WTC11 (cell line): ENCODE measurements at regions not wholly inside any gene's neighbourhood (a gene's known extent, or its start where the extent isn't known, plus 50 kb on each side); places are given as distances from the start of the nearest gene placed in this dataset.

Experiments
- CBFB ChIP-seq: sonication (generic); formaldehyde crosslinking; IDR thresholded peaks from 2 replicates; pipeline ENCODE4 v1.8.1; 2022; ENCODE audit warnings: mild to moderate bottlenecking, low read depth, missing genetic modification reagents
- CREM ChIP-seq: sonication (generic); formaldehyde crosslinking; IDR thresholded peaks from 2 replicates; pipeline ENCODE4 v1.8.1; 2022; ENCODE audit warnings: mild to moderate bottlenecking, missing genetic modification reagents, moderate library complexity
- E2F4 ChIP-seq: sonication (generic); formaldehyde crosslinking; IDR thresholded peaks from 2 replicates; pipeline ENCODE4 v1.8.1; 2022; ENCODE audit warnings: low read depth, mild to moderate bottlenecking, moderate library complexity, missing genetic modification reagents, borderline replicate concordance
- ELF4 ChIP-seq: sonication (generic); formaldehyde crosslinking; IDR thresholded peaks from 2 replicates; pipeline ENCODE4 v1.8.1; 2022; ENCODE audit warnings: low read depth, mild to moderate bottlenecking, moderate library complexity, missing genetic modification reagents
- HMGXB4 ChIP-seq: sonication (generic); formaldehyde crosslinking; IDR thresholded peaks from 2 replicates; pipeline ENCODE4 v1.8.1; 2023; ENCODE audit warnings: mild to moderate bottlenecking, moderate library complexity, missing genetic modification reagents
- KAT7 ChIP-seq: sonication (generic); formaldehyde crosslinking; IDR thresholded peaks from 2 replicates; pipeline ENCODE4 v1.8.1; 2023; ENCODE audit warnings: missing genetic modification reagents, mild to moderate bottlenecking, borderline replicate concordance
- RELA ChIP-seq: sonication (generic); formaldehyde crosslinking; IDR thresholded peaks from 2 replicates; pipeline ENCODE4 v1.8.1; 2022; ENCODE audit warnings: missing genetic modification reagents, mild to moderate bottlenecking, borderline replicate concordance
- TCF7 ChIP-seq: sonication (generic); formaldehyde crosslinking; IDR thresholded peaks from 2 replicates; pipeline ENCODE4 v1.8.0; 2022; ENCODE audit warnings: mild to moderate bottlenecking, low read depth, missing genetic modification reagents, moderate library complexity
- TEAD4 ChIP-seq: sonication (generic); formaldehyde crosslinking; IDR thresholded peaks from 2 replicates; pipeline ENCODE4 v1.8.0; 2022; ENCODE audit warnings: mild to moderate bottlenecking, missing genetic modification reagents
- USF1 ChIP-seq: sonication (generic); formaldehyde crosslinking; IDR thresholded peaks from 2 replicates; pipeline ENCODE4 v1.8.0; 2022; ENCODE audit warnings: mild to moderate bottlenecking, missing genetic modification reagents
- ZNF138 ChIP-seq: sonication (generic); formaldehyde crosslinking; conservative IDR thresholded peaks from 2 replicates; pipeline ENCODE4 v1.8.1; 2022; ENCODE audit warnings: mild to moderate bottlenecking, moderate library complexity, missing genetic modification reagents
- TF ChIP-seq, protein P1 (sequence below): sonication (generic); formaldehyde crosslinking; IDR thresholded peaks from 2 replicates; pipeline ENCODE4 v1.8.0; 2022; ENCODE audit warnings: mild to moderate bottlenecking, missing genetic modification reagents
- TF ChIP-seq, protein P2 (sequence below): fragments of 200-600 bp; IDR thresholded peaks from 2 replicates; pipeline ENCODE4 v1.8.0; 2022; ENCODE audit warnings: antibody characterized with exemption
- TF ChIP-seq, protein P3 (sequence below): sonication (generic); formaldehyde crosslinking; IDR thresholded peaks from 2 replicates; pipeline ENCODE4 v1.8.1; 2023; ENCODE audit warnings: mild to moderate bottlenecking, missing genetic modification reagents, moderate library complexity

DNA sequence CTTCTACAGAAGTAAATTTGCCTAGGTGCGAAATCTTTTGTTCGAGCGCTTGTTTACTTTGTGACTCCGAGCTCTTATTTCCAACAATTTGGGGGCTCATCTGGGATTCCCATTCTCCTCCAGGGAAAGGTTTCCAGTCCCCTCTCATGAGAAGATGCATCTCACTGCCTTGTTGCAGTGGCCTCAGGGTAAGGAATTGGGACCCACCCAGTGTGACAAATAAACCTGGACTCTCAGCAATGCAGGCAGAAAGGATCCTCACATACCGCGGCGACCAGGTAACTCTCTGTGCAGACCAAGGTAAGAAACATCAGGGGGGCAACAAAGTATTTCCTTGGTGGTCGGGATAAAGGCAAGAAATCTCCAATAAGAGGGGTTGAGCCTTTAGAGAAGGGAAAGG, 1169.3 kb downstream of the DSC3 start:
- TF ChIP-seq TCF7 (no peak), USF1 (CRISPR knock-in tag) (no peak), CBFB (no peak), CREM (CRISPR knock-in tag) (no peak), E2F4 (CRISPR knock-in tag) (no peak), KAT7 (no peak), RELA (no peak), ELF4 (CRISPR knock-in tag) (no peak), HMGXB4 (CRISPR knock-in tag) (no peak), TEAD4 (CRISPR knock-in tag) (no peak), ZNF138 (CRISPR knock-in tag) (no peak)
- TF ChIP-seq, protein P1, sequence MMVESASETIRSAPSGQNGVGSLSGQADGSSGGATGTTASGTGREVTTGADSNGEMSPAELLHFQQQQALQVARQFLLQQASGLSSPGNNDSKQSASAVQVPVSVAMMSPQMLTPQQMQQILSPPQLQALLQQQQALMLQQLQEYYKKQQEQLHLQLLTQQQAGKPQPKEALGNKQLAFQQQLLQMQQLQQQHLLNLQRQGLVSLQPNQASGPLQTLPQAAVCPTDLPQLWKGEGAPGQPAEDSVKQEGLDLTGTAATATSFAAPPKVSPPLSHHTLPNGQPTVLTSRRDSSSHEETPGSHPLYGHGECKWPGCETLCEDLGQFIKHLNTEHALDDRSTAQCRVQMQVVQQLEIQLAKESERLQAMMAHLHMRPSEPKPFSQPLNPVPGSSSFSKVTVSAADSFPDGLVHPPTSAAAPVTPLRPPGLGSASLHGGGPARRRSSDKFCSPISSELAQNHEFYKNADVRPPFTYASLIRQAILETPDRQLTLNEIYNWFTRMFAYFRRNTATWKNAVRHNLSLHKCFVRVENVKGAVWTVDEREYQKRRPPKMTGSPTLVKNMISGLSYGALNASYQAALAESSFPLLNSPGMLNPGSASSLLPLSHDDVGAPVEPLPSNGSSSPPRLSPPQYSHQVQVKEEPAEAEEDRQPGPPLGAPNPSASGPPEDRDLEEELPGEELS (CRISPR knock-in tag) = no peak
- TF ChIP-seq, protein P2, sequence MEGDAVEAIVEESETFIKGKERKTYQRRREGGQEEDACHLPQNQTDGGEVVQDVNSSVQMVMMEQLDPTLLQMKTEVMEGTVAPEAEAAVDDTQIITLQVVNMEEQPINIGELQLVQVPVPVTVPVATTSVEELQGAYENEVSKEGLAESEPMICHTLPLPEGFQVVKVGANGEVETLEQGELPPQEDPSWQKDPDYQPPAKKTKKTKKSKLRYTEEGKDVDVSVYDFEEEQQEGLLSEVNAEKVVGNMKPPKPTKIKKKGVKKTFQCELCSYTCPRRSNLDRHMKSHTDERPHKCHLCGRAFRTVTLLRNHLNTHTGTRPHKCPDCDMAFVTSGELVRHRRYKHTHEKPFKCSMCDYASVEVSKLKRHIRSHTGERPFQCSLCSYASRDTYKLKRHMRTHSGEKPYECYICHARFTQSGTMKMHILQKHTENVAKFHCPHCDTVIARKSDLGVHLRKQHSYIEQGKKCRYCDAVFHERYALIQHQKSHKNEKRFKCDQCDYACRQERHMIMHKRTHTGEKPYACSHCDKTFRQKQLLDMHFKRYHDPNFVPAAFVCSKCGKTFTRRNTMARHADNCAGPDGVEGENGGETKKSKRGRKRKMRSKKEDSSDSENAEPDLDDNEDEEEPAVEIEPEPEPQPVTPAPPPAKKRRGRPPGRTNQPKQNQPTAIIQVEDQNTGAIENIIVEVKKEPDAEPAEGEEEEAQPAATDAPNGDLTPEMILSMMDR = no peak
- TF ChIP-seq, protein P3, sequence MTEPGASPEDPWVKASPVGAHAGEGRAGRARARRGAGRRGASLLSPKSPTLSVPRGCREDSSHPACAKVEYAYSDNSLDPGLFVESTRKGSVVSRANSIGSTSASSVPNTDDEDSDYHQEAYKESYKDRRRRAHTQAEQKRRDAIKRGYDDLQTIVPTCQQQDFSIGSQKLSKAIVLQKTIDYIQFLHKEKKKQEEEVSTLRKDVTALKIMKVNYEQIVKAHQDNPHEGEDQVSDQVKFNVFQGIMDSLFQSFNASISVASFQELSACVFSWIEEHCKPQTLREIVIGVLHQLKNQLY (CRISPR knock-in tag) = no peak
